ENCODE measurements at regions not wholly inside any gene's neighbourhood (a gene's known extent, or its start where the extent isn't known, plus 50 kb on each side); places are given as distances from the start of the nearest gene placed in this dataset.
A peak's percentile ranks its signal among the peaks of the same experiment; 100 is the strongest.
"Not testable (repeated sequence)": the region's sequence is repeated elsewhere in the genome, so short reads cannot be mapped to it uniquely, and the experiment has no call there.

DNA sequence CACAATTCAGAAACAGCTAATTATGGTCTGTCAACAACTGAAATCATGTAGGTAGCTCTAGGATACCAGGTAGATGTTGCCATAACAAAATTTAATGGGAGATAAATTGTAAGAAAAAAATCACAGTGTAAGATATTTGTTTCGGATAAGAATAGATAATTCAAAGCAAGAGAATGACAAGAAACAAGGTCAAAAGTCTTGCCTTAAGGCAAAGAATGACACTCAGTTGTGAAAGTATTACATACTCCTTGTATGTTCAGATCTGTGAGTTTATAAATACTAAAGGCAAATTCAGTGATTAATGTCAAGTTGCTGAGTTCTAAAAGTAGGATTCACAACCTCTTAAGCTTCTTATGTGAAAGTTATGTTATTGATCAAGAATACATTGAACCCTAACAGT is 772.2 kb upstream of the SGO1 start:
- no peak overlapping the region for H3K4me3 ChIP-seq (replicated peaks in 1 of 2; ENCODE audit: low read depth in 2 of 2, low read length in 2 of 2)
- TF ChIP-seq, protein P1, sequence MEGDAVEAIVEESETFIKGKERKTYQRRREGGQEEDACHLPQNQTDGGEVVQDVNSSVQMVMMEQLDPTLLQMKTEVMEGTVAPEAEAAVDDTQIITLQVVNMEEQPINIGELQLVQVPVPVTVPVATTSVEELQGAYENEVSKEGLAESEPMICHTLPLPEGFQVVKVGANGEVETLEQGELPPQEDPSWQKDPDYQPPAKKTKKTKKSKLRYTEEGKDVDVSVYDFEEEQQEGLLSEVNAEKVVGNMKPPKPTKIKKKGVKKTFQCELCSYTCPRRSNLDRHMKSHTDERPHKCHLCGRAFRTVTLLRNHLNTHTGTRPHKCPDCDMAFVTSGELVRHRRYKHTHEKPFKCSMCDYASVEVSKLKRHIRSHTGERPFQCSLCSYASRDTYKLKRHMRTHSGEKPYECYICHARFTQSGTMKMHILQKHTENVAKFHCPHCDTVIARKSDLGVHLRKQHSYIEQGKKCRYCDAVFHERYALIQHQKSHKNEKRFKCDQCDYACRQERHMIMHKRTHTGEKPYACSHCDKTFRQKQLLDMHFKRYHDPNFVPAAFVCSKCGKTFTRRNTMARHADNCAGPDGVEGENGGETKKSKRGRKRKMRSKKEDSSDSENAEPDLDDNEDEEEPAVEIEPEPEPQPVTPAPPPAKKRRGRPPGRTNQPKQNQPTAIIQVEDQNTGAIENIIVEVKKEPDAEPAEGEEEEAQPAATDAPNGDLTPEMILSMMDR (IDR thresholded peaks at IDR 0.05; ENCODE audit: low read depth, low read length) = no peak
- DNase-seq (ENCODE audit: low read depth in 2 of 2) = no peak

DNA sequence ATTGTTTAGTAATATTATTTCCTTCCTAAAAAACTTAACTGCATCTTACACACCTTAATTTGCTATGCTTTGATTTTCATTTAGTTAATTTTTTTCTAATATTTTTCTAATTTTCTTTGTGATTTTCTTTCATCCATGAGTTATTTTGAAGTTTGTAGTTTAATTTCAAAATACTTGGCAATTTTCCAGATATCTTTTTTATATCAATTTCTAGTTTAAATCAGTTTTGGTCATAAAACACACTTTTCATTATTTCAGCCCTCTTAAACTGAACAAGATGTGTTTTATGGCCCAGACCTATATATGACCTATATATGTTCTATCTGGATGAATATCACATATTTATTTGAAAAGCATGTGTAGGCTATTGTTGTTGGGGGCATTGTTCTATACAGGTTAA is 759.9 kb upstream of the SGO1 start:
- no peak overlapping the region for H3K4me3 ChIP-seq (replicated peaks in 1 of 2; ENCODE audit: low read depth in 2 of 2, low read length in 2 of 2)
- TF ChIP-seq, protein P1 (IDR thresholded peaks at IDR 0.05; ENCODE audit: low read depth, low read length) = no peak
- DNase-seq (ENCODE audit: low read depth in 2 of 2) = no peak

DNA sequence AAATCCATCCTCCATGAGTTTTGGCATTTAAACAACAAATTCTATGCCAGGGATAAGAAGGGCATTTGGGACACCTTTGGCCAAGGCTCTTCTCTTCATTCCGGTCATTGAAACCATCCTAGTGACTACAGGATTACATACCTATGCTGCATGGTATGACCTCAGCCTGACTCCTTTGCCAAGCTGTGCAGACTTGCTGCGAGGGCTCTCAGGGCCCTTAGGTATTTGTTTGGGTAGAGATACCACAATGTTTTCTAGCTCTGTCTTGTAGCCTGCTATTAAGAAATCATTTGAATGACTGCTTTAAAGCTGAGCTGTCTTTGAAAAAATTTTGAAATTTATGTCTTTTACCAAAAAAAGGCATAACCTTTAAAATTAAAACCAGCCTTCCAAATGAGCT is 749.8 kb upstream of the SGO1 start:
- H3K4me3 ChIP-seq (replicated peaks in 1 of 2; ENCODE audit: low read depth in 2 of 2, low read length in 2 of 2) = no peak overlapping the region
- TF ChIP-seq, protein P1 (IDR thresholded peaks at IDR 0.05; ENCODE audit: low read depth, low read length) = no peak

DNA sequence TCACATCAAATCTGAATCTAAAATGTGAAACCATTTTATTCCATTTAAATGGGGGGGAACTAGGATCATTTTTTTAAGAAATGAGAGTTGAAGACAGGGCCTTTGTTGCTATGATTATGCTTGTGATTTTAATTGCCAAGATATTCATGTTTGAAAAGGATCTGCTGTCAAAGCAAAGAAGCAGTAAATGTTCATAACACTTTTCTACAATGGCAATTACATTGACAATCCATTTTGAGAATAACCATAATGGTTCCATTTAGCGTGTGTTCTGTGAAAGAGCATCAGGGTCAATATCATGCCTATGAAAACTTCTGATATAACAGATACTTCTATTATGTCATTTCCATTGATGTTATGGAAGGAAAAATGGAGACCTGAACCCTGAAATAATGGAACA is 745.8 kb upstream of the SGO1 start:
- TF ChIP-seq, protein P1 (IDR thresholded peaks at IDR 0.05; ENCODE audit: low read depth, low read length) = no peak
- DNase-seq (ENCODE audit: low read depth in 2 of 2) = no peak
- H3K4me3 ChIP-seq (replicated peaks in 1 of 2; ENCODE audit: low read depth in 2 of 2, low read length in 2 of 2) = no peak overlapping the region

More for the DNA sequence above, 749.8 kb upstream of the SGO1 start:
- DNase-seq (ENCODE audit: low read depth in 2 of 2) = no peak

DNA sequence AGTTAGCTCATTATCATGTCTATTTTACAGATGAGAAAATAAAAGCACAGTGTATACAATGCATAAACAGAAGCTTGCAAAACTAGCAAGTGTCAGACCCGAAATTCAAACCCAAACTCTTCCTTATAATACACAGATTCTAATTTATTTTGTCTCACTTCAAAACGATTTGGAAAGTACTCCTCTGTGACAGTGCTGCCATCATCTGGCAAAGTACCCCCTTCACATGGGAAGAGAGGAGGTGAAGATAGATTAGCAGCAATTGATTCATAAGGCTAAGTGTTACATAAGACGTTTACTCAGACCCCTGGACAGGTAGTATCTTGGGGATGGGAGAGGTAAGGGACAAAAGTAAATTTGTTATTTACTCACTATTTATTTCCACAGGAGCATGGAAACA is 744.0 kb upstream of the SGO1 start:
- TF ChIP-seq, protein P1 (IDR thresholded peaks at IDR 0.05; ENCODE audit: low read depth, low read length) = peak; percentile 40
- H3K4me3 ChIP-seq (replicated peaks in 1 of 2; ENCODE audit: low read depth in 2 of 2, low read length in 2 of 2) = no peak overlapping the region
- peak; percentile 13 to 29 for DNase-seq (ENCODE audit: low read depth in 2 of 2)

DNA sequence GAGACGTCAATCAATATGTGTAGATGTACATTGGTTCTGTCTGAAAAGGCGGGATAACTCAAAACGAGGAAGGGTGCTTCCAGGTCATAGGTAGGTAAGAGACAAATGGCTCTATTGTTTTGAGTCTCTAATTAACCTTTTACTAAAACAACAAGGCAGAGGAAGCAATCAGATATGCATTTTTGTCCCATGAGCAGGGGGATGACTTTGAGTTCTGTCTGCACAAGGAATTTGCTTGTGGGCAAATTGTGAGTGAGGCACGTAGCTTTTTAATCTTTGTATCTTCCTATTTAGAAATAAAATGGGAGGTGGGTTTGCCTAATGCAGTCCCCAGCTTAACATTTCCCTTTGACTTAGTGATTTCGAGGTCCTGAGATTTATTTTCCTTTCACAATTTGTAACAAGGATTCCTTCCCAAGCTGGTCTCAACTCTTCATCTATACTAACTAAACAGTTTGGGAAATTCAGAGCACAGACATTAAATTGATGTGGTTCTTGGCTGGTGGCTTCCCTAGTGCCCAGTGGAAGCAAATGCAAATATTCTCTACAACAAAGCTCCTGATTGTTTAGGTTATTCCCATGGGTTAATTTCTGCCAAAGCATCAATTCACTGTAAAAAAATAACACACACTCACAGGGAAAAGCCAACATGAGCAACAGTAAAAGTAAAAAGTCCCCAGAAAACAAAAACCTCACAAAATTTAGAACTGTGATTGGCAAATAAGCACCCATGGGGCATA is 738.8 kb upstream of the SGO1 start:
- TF ChIP-seq, protein P1 (IDR thresholded peaks at IDR 0.05; ENCODE audit: low read depth, low read length) = no peak
- H3K4me3 ChIP-seq (replicated peaks in 1 of 2; ENCODE audit: low read depth in 2 of 2, low read length in 2 of 2) = no peak overlapping the region

DNA sequence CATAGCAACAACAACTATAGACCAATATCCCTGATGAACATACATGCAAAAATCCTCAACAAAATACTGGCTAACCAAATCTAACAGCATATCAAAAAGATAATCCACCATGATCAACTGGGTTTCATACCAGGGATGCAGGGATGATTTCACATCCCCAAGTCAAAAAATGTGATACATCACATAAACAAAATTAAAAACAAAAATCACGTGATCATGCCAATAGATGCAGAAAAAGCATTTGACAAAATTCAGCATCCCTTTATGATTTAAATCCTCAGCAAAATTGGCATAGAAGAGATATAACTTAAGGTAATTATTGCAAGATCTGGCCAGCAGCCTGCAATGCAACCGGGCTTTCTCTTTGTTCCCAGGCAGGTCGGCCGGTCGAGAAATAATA is 735.1 kb upstream of the SGO1 start:
- H3K4me3 ChIP-seq (replicated peaks in 1 of 2; ENCODE audit: low read depth in 2 of 2, low read length in 2 of 2); DNase-seq (ENCODE audit: low read depth in 2 of 2): not testable (repeated sequence)

More for the DNA sequence above, 738.8 kb upstream of the SGO1 start:
- no peak for DNase-seq (ENCODE audit: low read depth in 2 of 2)

Measured in cardiac fibroblast (primary cell).